ENCODE measurements at regions not wholly inside any gene's neighbourhood (a gene's known extent, or its start where the extent isn't known, plus 50 kb on each side); places are given as distances from the start of the nearest gene placed in this dataset.

DNA sequence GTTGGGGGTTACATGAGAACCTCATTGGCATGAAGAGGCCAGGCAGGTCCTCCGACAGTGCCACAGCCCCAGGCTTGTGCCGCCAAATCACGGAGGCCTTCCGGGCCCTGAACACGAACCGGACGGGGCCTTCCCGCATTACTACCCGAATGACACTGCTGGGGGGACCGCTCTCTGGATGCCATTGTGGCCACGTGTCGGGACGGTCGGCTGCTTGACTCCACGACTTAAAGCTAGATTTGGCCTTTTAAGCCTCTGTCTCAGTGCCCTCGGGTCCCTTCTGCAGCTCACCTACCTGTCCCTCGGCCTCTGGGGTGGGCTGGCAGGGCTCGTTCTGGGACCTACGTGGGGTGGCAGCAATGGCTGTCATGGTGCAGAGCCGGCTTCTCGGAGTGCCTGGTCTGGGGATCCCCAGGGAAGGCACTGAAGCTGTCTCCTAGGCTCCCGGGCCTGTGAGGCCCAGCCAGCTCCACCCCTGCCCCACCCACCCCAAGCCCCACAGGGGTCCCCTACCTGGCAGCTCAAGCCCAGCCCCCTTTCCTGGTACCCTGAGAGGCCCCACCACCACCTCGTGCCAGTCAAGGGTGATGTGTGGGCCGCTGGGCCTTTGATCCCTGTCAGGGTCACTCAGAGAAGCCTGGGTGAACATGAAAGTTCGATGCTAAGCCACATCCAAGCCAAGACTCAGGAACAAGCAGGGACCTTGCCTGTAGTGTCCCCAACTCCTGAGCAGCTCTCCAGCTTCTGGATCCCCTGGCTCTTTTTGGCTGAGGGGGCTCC, 245.8 kb upstream of the SGCG start:
- no peak for TF ChIP-seq GABPB1 (CRISPR knock-in tag; IDR thresholded peaks at IDR 0.05)
- no peak for TF ChIP-seq HDAC1 (IDR thresholded peaks at IDR 0.05)
- TF ChIP-seq HDAC3 (IDR thresholded peaks at IDR 0.05; ENCODE audit: borderline replicate concordance, partially characterized antibody): no peak
- TF ChIP-seq BRF2 (IDR thresholded peaks at IDR 0.05; ENCODE audit: borderline replicate concordance, insufficient read depth, insufficient read length): no peak
- no peak for TF ChIP-seq MLLT1 (IDR thresholded peaks at IDR 0.05)
- TF ChIP-seq BCL6 (CRISPR knock-in tag; IDR thresholded peaks at IDR 0.05): no peak
- TF ChIP-seq POLR2AphosphoS2 (IDR thresholded peaks at IDR 0.05; ENCODE audit: low read length): no peak
- TF ChIP-seq, protein P1, sequence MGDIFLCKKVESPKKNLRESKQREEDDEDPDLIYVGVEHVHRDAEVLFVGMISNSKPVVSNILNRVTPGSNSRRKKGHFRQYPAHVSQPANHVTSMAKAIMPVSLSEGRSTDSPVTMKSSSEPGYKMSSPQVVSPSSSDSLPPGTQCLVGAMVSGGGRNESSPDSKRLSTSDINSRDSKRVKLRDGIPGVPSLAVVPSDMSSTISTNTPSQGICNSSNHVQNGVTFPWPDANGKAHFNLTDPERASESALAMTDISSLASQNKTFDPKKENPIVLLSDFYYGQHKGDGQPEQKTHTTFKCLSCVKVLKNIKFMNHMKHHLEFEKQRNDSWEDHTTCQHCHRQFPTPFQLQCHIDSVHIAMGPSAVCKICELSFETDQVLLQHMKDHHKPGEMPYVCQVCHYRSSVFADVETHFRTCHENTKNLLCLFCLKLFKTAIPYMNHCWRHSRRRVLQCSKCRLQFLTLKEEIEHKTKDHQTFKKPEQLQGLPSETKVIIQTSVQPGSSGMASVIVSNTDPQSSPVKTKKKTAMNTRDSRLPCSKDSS (IDR thresholded peaks at IDR 0.05; ENCODE audit: low read depth, partially characterized antibody): no peak
- TF ChIP-seq ZNF354B (CRISPR knock-in tag; IDR thresholded peaks at IDR 0.05): no peak
- TF ChIP-seq BRCA1 (IDR thresholded peaks at IDR 0.05): no peak
- no peak for TF ChIP-seq BRCA1 (CRISPR knock-in tag; IDR thresholded peaks at IDR 0.05)
- TF ChIP-seq ZBTB2 (IDR thresholded peaks at IDR 0.05): no peak
